Epithelial cell of prostate (primary cell): ENCODE measurements at regions not wholly inside any gene's neighbourhood (a gene's known extent, or its start where the extent isn't known, plus 50 kb on each side); places are given as distances from the start of the nearest gene placed in this dataset.

Experiments
- DNase-seq: peaks from one replicate; pipeline ENCODE4 v3.0.0-alpha.2; 2011; ENCODE audit warnings: low read depth, low spot score
- H3K27ac ChIP-seq: fragments of 450-650 bp; 2 replicates; pipeline ENCODE4 v1.5.1; 2017; ENCODE audit warnings: mild to moderate bottlenecking

- DNase-seq = no peak
- no peak overlapping the region for H3K27ac ChIP-seq
Measured at GRCh38 chr22:49310354-49310753, 517.3 kb downstream of the BRD1 start.

- no peak overlapping the region for H3K27ac ChIP-seq
- no peak for DNase-seq
Measured at GRCh38 chr22:49308300-49308699, 519.4 kb downstream of the BRD1 start.

- H3K27ac ChIP-seq = no peak overlapping the region
- DNase-seq = no peak
Measured at GRCh38 chr22:49307870-49308269, 519.8 kb downstream of the BRD1 start.

- H3K27ac ChIP-seq = no peak overlapping the region
- no peak for DNase-seq
Measured at GRCh38 chr22:49307481-49307830, 520.2 kb downstream of the BRD1 start.

- no peak overlapping the region for H3K27ac ChIP-seq
- no peak for DNase-seq
Measured at GRCh38 chr22:49306632-49307480, 520.8 kb downstream of the BRD1 start.

GRCh38 chr22:49305966-49306631, 521.6 kb downstream of the BRD1 start:
- H3K27ac ChIP-seq = no peak overlapping the region
- no peak for DNase-seq

GRCh38 chr22:49305214-49305965, 522.3 kb downstream of the BRD1 start:
- H3K27ac ChIP-seq = no peak overlapping the region
- DNase-seq = no peak

GRCh38 chr22:49303781-49304461, 523.8 kb downstream of the BRD1 start:
- DNase-seq = no peak
- no peak overlapping the region for H3K27ac ChIP-seq

- no peak for DNase-seq
- H3K27ac ChIP-seq = no peak overlapping the region
Measured at GRCh38 chr22:49303061-49303735, 524.5 kb downstream of the BRD1 start.

- no peak for DNase-seq
- H3K27ac ChIP-seq = no peak overlapping the region
Measured at GRCh38 chr22:49302530-49302929, 525.1 kb downstream of the BRD1 start.

- DNase-seq = no peak
Measured at GRCh38 chr22:49302150-49302460, 525.6 kb downstream of the BRD1 start.

GRCh38 chr22:49301398-49302149, 526.1 kb downstream of the BRD1 start:
- H3K27ac ChIP-seq = no peak overlapping the region
- DNase-seq = no peak

More at GRCh38 chr22:49302150-49302460, 525.6 kb downstream of the BRD1 start:
- no peak overlapping the region for H3K27ac ChIP-seq

GRCh38 chr22:49300951-49301397, 526.7 kb downstream of the BRD1 start:
- no peak overlapping the region for H3K27ac ChIP-seq
- no peak for DNase-seq

GRCh38 chr22:49300241-49300640, 527.4 kb downstream of the BRD1 start:
- DNase-seq = no peak
- H3K27ac ChIP-seq = no peak overlapping the region

- no peak overlapping the region for H3K27ac ChIP-seq
- DNase-seq = no peak
Measured at GRCh38 chr22:49299821-49300231, 527.8 kb downstream of the BRD1 start.

- no peak for DNase-seq
- no peak overlapping the region for H3K27ac ChIP-seq
Measured at GRCh38 chr22:49298834-49299750, 528.6 kb downstream of the BRD1 start.

- no peak overlapping the region for H3K27ac ChIP-seq
- DNase-seq = no peak
Measured at GRCh38 chr22:49297871-49298721, 529.6 kb downstream of the BRD1 start.
